ENCODE measurements at regions not wholly inside any gene's neighbourhood (a gene's known extent, or its start where the extent isn't known, plus 50 kb on each side); places are given as distances from the start of the nearest gene placed in this dataset.

DNA sequence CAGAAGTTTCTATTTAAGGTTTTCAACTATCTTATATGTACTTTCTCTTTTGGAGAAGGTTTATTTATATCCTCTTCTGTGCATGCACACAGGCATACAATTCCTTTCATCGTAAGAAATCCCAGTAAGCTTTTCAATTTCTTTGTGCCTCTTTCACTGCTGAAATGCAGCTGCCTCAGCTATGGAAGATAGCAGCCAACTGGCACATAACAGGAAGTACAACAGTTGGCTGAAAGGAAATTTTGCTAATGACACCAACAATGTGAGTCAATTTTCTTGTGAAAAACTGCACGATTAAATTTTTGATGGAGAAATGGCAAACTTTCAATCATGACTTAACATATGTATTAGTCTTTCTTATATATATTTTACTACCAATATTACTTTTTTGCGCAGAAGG lies 74.5 kb upstream of the PAQR3 start:
- DNase-seq (ENCODE audit: low read depth, low spot score): no peak
- CTCF ChIA-PET: no interaction called here
- TF ChIP-seq CTCF (IDR thresholded peaks at IDR 0.05; ENCODE audit: low read depth, low read length): no peak
- POLR2A ChIA-PET: no interaction called here
- Histone ChIP-seq H3K9me3 (ENCODE audit: control insufficient read depth, insufficient read depth, low read length) (no peaks in the 10 kb centered on the region), H3K27ac (ENCODE audit: low read depth, low read length) (no peak overlapping the region), H3K4me3 (ENCODE audit: low read depth, low read length) (no peak overlapping the region), H3K27me3 (ENCODE audit: control insufficient read depth, insufficient read depth, low read length) (no peaks in the 10 kb centered on the region)

DNA sequence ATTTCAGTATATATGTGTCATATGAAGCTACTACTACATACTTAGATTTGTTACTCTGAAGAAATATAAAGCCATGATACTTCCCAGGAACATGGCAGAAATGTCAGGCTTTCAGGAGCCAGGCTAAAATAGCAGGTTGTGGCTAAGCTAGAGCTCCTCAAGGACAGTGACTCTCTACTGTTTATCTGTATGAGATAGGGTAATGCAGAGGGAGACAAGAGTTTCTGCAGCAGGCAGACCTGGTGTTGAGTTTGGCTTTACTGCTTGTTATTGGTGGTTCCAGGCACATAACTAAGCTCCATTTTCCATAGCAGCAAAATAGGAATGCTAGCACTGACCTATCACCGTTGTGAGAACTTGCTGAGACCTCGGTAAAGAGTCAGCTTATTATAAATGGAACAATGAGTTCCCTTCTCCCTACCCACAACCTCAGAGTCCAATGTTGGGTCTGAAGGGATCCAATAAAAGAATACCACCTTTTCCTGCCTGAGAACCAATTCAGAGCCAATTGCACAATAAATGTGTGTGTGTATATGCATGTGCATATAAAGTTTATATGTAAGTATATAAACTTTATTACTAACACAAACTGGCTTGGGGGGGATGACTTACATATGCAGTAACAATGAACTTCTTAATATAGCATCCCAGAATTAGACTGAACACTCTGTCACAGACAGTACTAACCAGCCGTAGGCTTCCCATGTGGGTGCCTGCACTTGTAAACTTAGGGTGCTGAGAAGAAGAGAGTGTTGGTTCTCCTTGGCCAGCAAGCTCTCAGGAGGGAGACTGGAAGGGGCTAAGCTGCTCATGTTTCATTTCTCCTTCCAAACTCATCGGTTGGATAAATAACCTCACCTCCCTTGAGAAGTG lies 51.9 kb upstream of the PAQR3 start:
- no peak for TF ChIP-seq CTCF (IDR thresholded peaks at IDR 0.05; ENCODE audit: low read depth, low read length)
- Histone ChIP-seq H3K4me3 (ENCODE audit: low read depth, low read length) (no peak overlapping the region), H3K27ac (ENCODE audit: low read depth, low read length) (no peak overlapping the region), H3K27me3 (ENCODE audit: control insufficient read depth, insufficient read depth, low read length) (no peaks in the 10 kb centered on the region), H3K9me3 (ENCODE audit: control insufficient read depth, insufficient read depth, low read length) (no peaks in the 10 kb centered on the region)
- ChIA-PET CTCF (no interaction called here), POLR2A (no interaction called here)
- no peak for DNase-seq (ENCODE audit: low read depth, low spot score)

DNA sequence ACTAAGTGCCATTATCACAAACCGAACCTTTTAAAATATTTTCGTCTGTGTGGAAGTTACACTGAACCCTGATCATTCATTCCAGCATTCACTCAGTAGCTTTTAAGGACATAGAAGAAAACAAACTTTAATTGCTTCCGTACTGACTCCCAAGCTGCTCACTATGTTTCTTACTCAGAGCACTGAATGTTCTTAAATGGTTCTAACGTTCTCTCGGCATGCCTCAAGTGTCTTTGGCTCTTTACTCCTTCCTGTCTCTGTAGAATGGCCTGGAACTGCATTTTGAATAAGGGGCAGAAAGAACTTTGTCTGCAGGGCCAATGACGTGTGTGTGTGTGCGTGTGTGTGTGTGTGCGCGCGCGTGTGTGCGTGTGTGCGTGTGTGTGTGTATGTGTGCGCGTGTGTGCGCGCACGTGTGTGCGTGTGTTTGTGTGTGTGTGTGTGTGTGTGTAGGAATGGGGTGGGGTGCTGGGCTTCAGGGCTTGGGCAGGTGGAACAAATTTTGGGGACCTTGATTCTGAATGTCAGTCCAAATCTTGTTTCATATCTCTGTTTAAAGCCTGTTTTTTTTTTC lies 50.5 kb upstream of the PAQR3 start:
- Histone ChIP-seq H3K27me3 (ENCODE audit: control insufficient read depth, insufficient read depth, low read length) (no peaks in the 10 kb centered on the region), H3K9me3 (ENCODE audit: control insufficient read depth, insufficient read depth, low read length) (no peaks in the 10 kb centered on the region), H3K4me3 (ENCODE audit: low read depth, low read length) (no peak overlapping the region), H3K27ac (ENCODE audit: low read depth, low read length) (no peak overlapping the region)
- ChIA-PET CTCF (no interaction called here), POLR2A (no interaction called here)
- no peak for TF ChIP-seq CTCF (IDR thresholded peaks at IDR 0.05; ENCODE audit: low read depth, low read length)
- DNase-seq (ENCODE audit: low read depth, low spot score): no peak

All from AG04450 (cell line).